Naive thymus-derived CD4-positive, alpha-beta T cell (primary cell): ENCODE measurements at regions not wholly inside any gene's neighbourhood (a gene's known extent, or its start where the extent isn't known, plus 50 kb on each side); places are given as distances from the start of the nearest gene placed in this dataset.

Experiments used
- ATAC-seq: fragments of 150-1000 bp; cut with Tn5 transposase; 2 replicates; pipeline ENCODE4 v1.10.0; 2021; ENCODE audit warnings: mild to moderate bottlenecking, moderate library complexity
- CTCF ChIA-PET: fragments of 350-600 bp; sonication (Branson Sonifier 250); formaldehyde crosslinking; loops from one replicate; lab custom pipeline; 2021; ENCODE audit warnings: antibody characterized with exemption; lab: Charles Lee
- POLR2A ChIA-PET: fragments of 350-600 bp; sonication (Branson Sonifier 250); formaldehyde crosslinking; loops from one replicate; lab custom pipeline; 2021; ENCODE audit warnings: antibody characterized with exemption, inconsistent platforms; lab: Charles Lee
- DNase-seq, 9 donors: peaks; one replicate each; pipeline versions ENCODE4 v3.0.0 to v3.0.0-alpha.2; 2020 to 2022; ENCODE audit warnings: mixed read lengths in 1 of 9
- H3K27ac ChIP-seq: one replicate; pipeline ENCODE4 v1.7.0; 2013; ENCODE audit warnings: mild to moderate bottlenecking, low read depth, low read length, moderate library complexity
- H3K27me3 ChIP-seq, 2 donors: one replicate each; pipeline ENCODE4 v1.7.0; 2013; ENCODE audit warnings: low read length in 2 of 2, mild to moderate bottlenecking in 2 of 2, moderate library complexity in 2 of 2; ENCODE audit not compliant: control insufficient read depth in 2 of 2, insufficient read depth in 2 of 2
- H3K36me3 ChIP-seq, 3 experiments: 1 replicate in 2 of 3; 2 replicates in 1 of 3; pipeline ENCODE4 v1.7.0; 2013; ENCODE audit warnings: low read length in 3 of 3, mild to moderate bottlenecking in 3 of 3, moderate library complexity in 1 of 3; ENCODE audit not compliant: insufficient read depth in 3 of 3, control insufficient read depth in 2 of 3
- H3K4me1 ChIP-seq, 2 donors: one replicate each; pipeline ENCODE4 v1.7.0; 2013; ENCODE audit warnings: low read length in 2 of 2, mild to moderate bottlenecking in 2 of 2, moderate library complexity in 1 of 2; ENCODE audit not compliant: control insufficient read depth in 2 of 2, insufficient read depth in 2 of 2
- H3K4me3 ChIP-seq: 2 replicates; pipeline ENCODE4 v1.7.0; 2013; ENCODE audit warnings: mild to moderate bottlenecking, low read length
- H3K9me3 ChIP-seq, 3 experiments: 1 replicate in 2 of 3; 2 replicates in 1 of 3; pipeline ENCODE4 v1.7.0; 2013; ENCODE audit warnings: low read length in 3 of 3; ENCODE audit not compliant: control insufficient read depth in 2 of 3
- H3K27ac Mint-ChIP-seq, 9 donors: one replicate each; pipeline ENCODE4 v1.8.0; 2020 to 2022; ENCODE audit warnings: mixed read lengths in 9 of 9, mild to moderate bottlenecking in 8 of 9, moderate library complexity in 5 of 9, inconsistent platforms in 2 of 9
- H3K27me3 Mint-ChIP-seq, 5 donors: one replicate each; pipeline ENCODE4 v1.8.0; 2021 to 2022; ENCODE audit warnings: mixed read lengths in 5 of 5, mild to moderate bottlenecking in 1 of 5
- H3K36me3 Mint-ChIP-seq, 5 donors: one replicate each; pipeline ENCODE4 v1.8.0; 2020 to 2022; ENCODE audit warnings: mixed read lengths in 5 of 5, mild to moderate bottlenecking in 3 of 5, inconsistent platforms in 1 of 5
- H3K4me1 Mint-ChIP-seq, 7 donors: one replicate each; pipeline ENCODE4 v1.8.0; 2020 to 2022; ENCODE audit warnings: mixed read lengths in 7 of 7, mild to moderate bottlenecking in 3 of 7, inconsistent platforms in 1 of 7
- H3K4me3 Mint-ChIP-seq, 10 donors: one replicate each; pipeline ENCODE4 v1.8.0; 2020 to 2022; ENCODE audit warnings: mild to moderate bottlenecking in 10 of 10, mixed read lengths in 10 of 10, moderate library complexity in 6 of 10, inconsistent platforms in 2 of 10
- H3K9me3 Mint-ChIP-seq, 11 donors: one replicate each; pipeline ENCODE4 v1.8.0; 2020 to 2022; ENCODE audit warnings: mixed read lengths in 11 of 11, mild to moderate bottlenecking in 4 of 11, inconsistent platforms in 1 of 11, moderate library complexity in 1 of 11
- intact Hi-C, 2 donors: fragments of 100-400 bp; cut with micrococcal nuclease; formaldehyde crosslinking; loops; one replicate each; pipeline ENCODE4 v1.15.1; 2023

DNA sequence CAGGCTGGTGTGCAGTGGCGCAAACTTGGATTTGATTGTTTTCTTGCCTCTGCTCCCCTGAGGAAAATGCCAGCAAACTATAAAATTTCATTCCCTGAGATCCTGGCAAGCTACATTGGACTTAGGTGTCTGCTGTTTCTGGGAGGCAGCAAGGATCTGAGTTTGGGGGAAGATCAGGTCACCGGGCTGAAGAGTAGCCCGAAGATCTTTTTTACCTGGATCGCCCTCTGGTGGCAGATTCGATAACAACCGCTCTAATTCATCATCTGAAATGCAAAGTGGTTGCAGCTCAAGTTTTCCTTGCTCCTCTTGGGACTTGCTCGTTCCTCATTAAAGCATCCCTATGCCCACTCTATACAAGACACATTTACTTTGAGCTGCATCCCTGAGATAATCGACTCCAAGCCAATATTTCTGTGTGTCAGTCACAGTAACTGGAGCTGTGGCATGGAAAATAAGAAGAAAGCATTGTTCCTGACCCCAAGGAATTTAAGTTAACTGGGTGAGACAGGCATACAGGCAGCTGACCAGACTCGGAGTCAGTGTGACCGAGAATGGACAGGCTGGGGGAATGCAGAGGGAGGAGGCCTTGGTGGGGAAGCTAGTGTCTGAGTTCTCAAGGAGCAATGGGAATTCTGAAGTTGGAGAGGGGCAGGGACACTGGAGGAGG is 131.8 kb upstream of the PROKR2 start:
- Histone ChIP-seq H3K4me3 (no peak overlapping the region), H3K27ac (no peak overlapping the region), H3K9me3 (no peaks in the 10 kb centered on the region), H3K4me1 (no peaks in the 10 kb centered on the region), H3K27me3 (no peaks in the 10 kb centered on the region), H3K36me3 (no peaks in the 10 kb centered on the region)
- Mint-ChIP-seq H3K36me3 (no peaks in the 10 kb centered on the region), H3K4me1 (peaks cover 0 to 3% (median 0%) of the 10 kb centered on the region in 7 donors), H3K27ac (no peak overlapping the region), H3K4me3 (no peak overlapping the region), H3K9me3 (peaks cover 0 to 10% (median 0%) of the 10 kb centered on the region in 11 donors), H3K27me3 (peaks cover 15 to 44% (median 24%) of the 10 kb centered on the region in 5 donors)
- CTCF ChIA-PET = interaction anchor here (0.6 to 2.0 kb wide), 4 partner anchors 242 to 547 kb away, joined by 3 to 6 read pairs (median 4); partner anchors contain the start of gene CDS2
- POLR2A ChIA-PET = no interaction called here
- intact Hi-C loops = loop anchor here (1.0 to 5.0 kb wide), 2 partner anchors 243 to 491 kb away; no protein-coding TSS in a partner anchor
- no peak for ATAC-seq
- peak in 6 of 9 donors; percentile 2 to 42 (median 28) for DNase-seq

DNA sequence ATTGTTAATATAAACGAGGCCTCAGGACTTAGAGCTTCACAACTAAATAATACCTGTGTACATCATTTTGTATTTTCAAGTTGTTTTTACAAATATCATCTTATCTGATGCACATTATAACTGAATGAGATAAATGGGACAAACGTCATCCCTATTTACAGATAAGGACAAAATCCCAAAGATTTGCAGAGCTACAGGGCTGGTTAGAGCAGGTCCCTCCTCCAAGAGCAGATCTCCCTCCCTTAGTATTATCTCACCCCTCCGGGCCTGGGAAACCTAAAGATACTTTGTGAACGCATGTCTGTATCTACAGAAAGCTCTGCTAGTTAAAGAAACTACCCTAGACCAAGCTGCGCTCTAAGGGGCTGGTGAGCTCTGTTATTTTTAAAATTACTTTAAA is 130.4 kb upstream of the PROKR2 start:
- peaks cover 0 to 10% (median 0%) of the 10 kb centered on the region in 11 donors for H3K9me3 Mint-ChIP-seq
- Histone ChIP-seq H3K9me3 (no peaks in the 10 kb centered on the region), H3K27me3 (no peaks in the 10 kb centered on the region), H3K4me1 (no peaks in the 10 kb centered on the region), H3K27ac (no peak overlapping the region), H3K4me3 (no peak overlapping the region), H3K36me3 (no peaks in the 10 kb centered on the region)
- peaks cover 20 to 55% (median 31%) of the 10 kb centered on the region in 5 donors for H3K27me3 Mint-ChIP-seq
- H3K36me3 Mint-ChIP-seq = no peaks in the 10 kb centered on the region
- peaks cover 0 to 3% (median 0%) of the 10 kb centered on the region in 7 donors for H3K4me1 Mint-ChIP-seq
- ATAC-seq (no peak), DNase-seq (no peak)
- intact Hi-C loops = loop anchor here in 1 of 2 donors (5.0 kb wide), 1 partner anchor 490 kb away; no protein-coding TSS in a partner anchor
- no peak overlapping the region for H3K27ac Mint-ChIP-seq
- H3K4me3 Mint-ChIP-seq = no peak overlapping the region
- CTCF ChIA-PET = interaction anchor here (0.6 to 2.0 kb wide), 3 partner anchors 31 to 321 kb away, joined by 3 to 5 read pairs (median 3); partner anchors contain the start of gene CDS2
- POLR2A ChIA-PET = no interaction called here

DNA sequence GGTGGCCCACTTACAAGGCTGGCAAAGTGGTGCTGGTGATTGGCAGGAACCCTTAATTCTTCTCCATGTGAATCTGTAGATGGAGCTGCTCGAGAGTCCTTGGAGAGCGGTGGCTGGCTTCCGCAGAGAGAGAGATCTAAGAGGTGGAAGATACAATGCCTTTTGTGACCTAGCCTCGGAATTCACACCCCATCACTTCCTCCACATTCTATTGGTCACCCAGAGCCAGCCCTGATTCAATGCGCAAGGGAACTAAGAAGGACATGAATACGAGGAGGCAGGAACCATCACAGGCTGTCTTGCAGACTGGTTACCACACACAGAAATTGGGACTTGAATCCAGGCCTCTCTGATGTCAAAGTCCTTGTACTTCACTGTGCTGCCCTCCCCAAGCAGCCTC is 128.9 kb upstream of the PROKR2 start:
- ATAC-seq = no peak
- peaks cover 0 to 3% (median 0%) of the 10 kb centered on the region in 7 donors for H3K4me1 Mint-ChIP-seq
- peaks cover 0 to 1% (median 0%) of the 10 kb centered on the region in 11 donors for H3K9me3 Mint-ChIP-seq
- Histone ChIP-seq H3K36me3 (no peaks in the 10 kb centered on the region), H3K27me3 (no peaks in the 10 kb centered on the region), H3K4me1 (no peaks in the 10 kb centered on the region), H3K27ac (no peak overlapping the region), H3K4me3 (no peak overlapping the region), H3K9me3 (no peaks in the 10 kb centered on the region)
- ChIA-PET CTCF (no interaction called here), POLR2A (no interaction called here)
- DNase-seq = no peak
- peaks cover 31 to 67% (median 43%) of the 10 kb centered on the region in 5 donors for H3K27me3 Mint-ChIP-seq
- intact Hi-C loops = loop anchor here in 1 of 2 donors (5.0 kb wide), 1 partner anchor 488 kb away; no protein-coding TSS in a partner anchor
- H3K4me3 Mint-ChIP-seq = no peak overlapping the region
- no peak overlapping the region for H3K27ac Mint-ChIP-seq
- no peaks in the 10 kb centered on the region for H3K36me3 Mint-ChIP-seq

DNA sequence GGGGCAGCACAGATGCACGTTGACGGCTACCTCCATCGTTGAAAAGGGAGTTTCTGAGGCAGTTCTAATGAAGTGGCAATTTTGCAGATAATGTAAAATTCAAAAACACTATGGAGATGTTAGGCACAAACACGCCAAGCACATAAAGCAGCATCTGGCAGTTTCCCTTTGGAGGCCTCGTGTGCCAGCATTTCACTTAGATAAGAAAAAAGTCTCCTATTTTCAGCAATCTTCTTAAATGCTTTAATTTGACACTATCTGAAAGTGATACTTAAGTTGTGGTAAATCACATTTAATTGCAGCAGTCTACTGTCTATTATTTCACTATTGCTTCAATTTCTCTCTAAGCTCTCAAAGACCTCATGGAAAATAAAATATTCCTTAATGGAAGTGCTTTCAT is 125.3 kb upstream of the PROKR2 start:
- H3K27ac Mint-ChIP-seq = no peak overlapping the region
- Histone ChIP-seq H3K27me3 (no peaks in the 10 kb centered on the region), H3K9me3 (no peaks in the 10 kb centered on the region), H3K4me3 (no peak overlapping the region), H3K36me3 (no peaks in the 10 kb centered on the region), H3K4me1 (no peaks in the 10 kb centered on the region), H3K27ac (no peak overlapping the region)
- DNase-seq (no peak), ATAC-seq (no peak)
- no peaks in the 10 kb centered on the region for H3K4me1 Mint-ChIP-seq
- ChIA-PET POLR2A (no interaction called here), CTCF (no interaction called here)
- peaks cover 31 to 65% (median 41%) of the 10 kb centered on the region in 5 donors for H3K27me3 Mint-ChIP-seq
- H3K9me3 Mint-ChIP-seq = peaks cover 0 to 19% (median 6%) of the 10 kb centered on the region in 11 donors
- no peak overlapping the region for H3K4me3 Mint-ChIP-seq
- H3K36me3 Mint-ChIP-seq = peaks cover 0 to 6% (median 0%) of the 10 kb centered on the region in 5 donors
- intact Hi-C loops = no loop called here

DNA sequence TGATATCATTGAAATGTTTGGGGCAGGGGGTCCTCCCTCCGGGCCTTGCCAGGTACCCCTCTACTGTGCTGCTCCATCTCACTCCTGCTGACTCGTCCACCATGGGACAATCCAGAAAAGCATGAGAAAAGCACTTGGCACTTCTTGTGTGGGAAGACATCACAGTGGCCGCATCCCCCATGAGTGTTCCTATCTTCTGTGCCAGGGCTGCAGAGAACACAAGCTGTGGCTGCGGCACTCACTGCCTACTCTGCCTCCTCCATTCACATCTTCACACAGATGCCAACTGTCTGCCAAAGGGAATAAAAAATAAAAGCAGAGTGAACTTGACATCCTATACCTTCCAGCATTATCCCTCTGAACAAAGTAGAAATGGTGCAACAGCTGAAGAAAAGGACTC is 117.4 kb upstream of the PROKR2 start:
- ChIA-PET CTCF (no interaction called here), POLR2A (no interaction called here)
- Mint-ChIP-seq H3K27ac (no peak overlapping the region), H3K4me3 (no peak overlapping the region), H3K9me3 (peaks cover 0 to 21% (median 6%) of the 10 kb centered on the region in 11 donors), H3K27me3 (peaks cover 11 to 46% (median 29%) of the 10 kb centered on the region in 5 donors), H3K4me1 (no peaks in the 10 kb centered on the region), H3K36me3 (peaks cover 0 to 5% (median 0%) of the 10 kb centered on the region in 5 donors)
- ATAC-seq (no peak), DNase-seq (no peak)
- intact Hi-C loops = no loop called here
- Histone ChIP-seq H3K4me1 (no peaks in the 10 kb centered on the region), H3K4me3 (no peak overlapping the region), H3K9me3 (no peaks in the 10 kb centered on the region), H3K27ac (no peak overlapping the region), H3K27me3 (no peaks in the 10 kb centered on the region), H3K36me3 (no peaks in the 10 kb centered on the region)

DNA sequence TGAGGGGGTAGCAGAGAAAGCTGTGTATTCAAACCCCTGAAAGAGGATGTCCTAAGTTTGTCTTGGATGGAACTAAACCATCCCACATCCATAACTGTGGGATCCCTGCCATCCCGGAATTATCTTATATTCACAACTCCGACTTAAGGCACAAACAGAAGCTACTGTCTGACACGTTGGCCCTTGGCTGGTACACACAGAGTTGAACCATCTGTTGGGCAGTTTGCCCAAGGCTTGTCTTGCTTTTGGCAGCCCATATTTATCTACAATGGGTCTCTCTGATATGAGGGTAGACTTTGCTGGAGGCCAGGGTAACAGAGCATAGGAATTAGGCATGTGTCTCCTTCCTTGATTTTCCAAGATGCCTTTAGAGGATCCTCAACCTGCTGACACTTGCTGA is 116.6 kb upstream of the PROKR2 start:
- Mint-ChIP-seq H3K27ac (no peak overlapping the region), H3K36me3 (no peaks in the 10 kb centered on the region), H3K4me3 (no peak overlapping the region), H3K9me3 (peaks cover 0 to 13% (median 0%) of the 10 kb centered on the region in 11 donors), H3K4me1 (no peaks in the 10 kb centered on the region), H3K27me3 (peaks cover 5 to 44% (median 23%) of the 10 kb centered on the region in 5 donors)
- Histone ChIP-seq H3K4me1 (no peaks in the 10 kb centered on the region), H3K27me3 (no peaks in the 10 kb centered on the region), H3K36me3 (no peaks in the 10 kb centered on the region), H3K9me3 (no peaks in the 10 kb centered on the region), H3K4me3 (no peak overlapping the region), H3K27ac (no peak overlapping the region)
- DNase-seq (no peak), ATAC-seq (no peak)
- intact Hi-C loops = no loop called here
- ChIA-PET CTCF (no interaction called here), POLR2A (no interaction called here)
